ENCODE measurements at regions not wholly inside any gene's neighbourhood (a gene's known extent, or its start where the extent isn't known, plus 50 kb on each side); places are given as distances from the start of the nearest gene placed in this dataset.

GRCh38 chr3:21297304-21297703, 453.7 kb downstream of the ZNF385D start:
- Histone ChIP-seq H3K4me1 (no peaks in the 10 kb centered on the region), H3K36me3 (no peaks in the 10 kb centered on the region)
- no peak overlapping the region for H3K27ac Mint-ChIP-seq

GRCh38 chr3:21294768-21295167, 456.2 kb downstream of the ZNF385D start:
- peaks cover 3% of the 10 kb centered on the region for H3K9me3 Mint-ChIP-seq
- H3K79me2 ChIP-seq (ENCODE audit: low read depth): no peaks in the 10 kb centered on the region
- no peak overlapping the region for H2AFZ ChIP-seq (replicated peaks)
- H3K9me3 ChIP-seq (ENCODE audit: low read depth): no peaks in the 10 kb centered on the region
- no peaks in the 10 kb centered on the region for H4K20me1 ChIP-seq (ENCODE audit: low read depth)
- DNase-seq (ENCODE audit: low spot score): no peak
- H3K4me2 ChIP-seq: no peak overlapping the region
- H3K4me3 Mint-ChIP-seq: no peak overlapping the region
- H3K27ac ChIP-seq: no peak overlapping the region
- H3K9ac ChIP-seq: no peak overlapping the region
- H3K36me3 ChIP-seq: no peaks in the 10 kb centered on the region
- no peak overlapping the region for H3K4me3 ChIP-seq
- H3K4me1 Mint-ChIP-seq: no peaks in the 10 kb centered on the region
- no peaks in the 10 kb centered on the region for H3F3A ChIP-seq (ENCODE audit: low read depth)
- H3K27ac Mint-ChIP-seq: no peak overlapping the region
- H3K36me3 Mint-ChIP-seq: no peaks in the 10 kb centered on the region
- H3K27me3 Mint-ChIP-seq (ENCODE audit: insufficient read depth, low read depth): no peaks in the 10 kb centered on the region
- no peaks in the 10 kb centered on the region for H3K27me3 ChIP-seq
- no peaks in the 10 kb centered on the region for H3K4me1 ChIP-seq
- TF ChIP-seq EZH2phosphoT487 (IDR thresholded peaks at IDR 0.05): no peak
- no peak for TF ChIP-seq CTCF (IDR thresholded peaks at IDR 0.05)

More at GRCh38 chr3:21297304-21297703, 453.7 kb downstream of the ZNF385D start:
- Histone ChIP-seq H3K27ac (no peak overlapping the region), H3F3A (ENCODE audit: low read depth) (no peaks in the 10 kb centered on the region), H2AFZ (replicated peaks) (no peak overlapping the region), H3K9me3 (ENCODE audit: low read depth) (no peaks in the 10 kb centered on the region), H4K20me1 (ENCODE audit: low read depth) (no peaks in the 10 kb centered on the region), H3K4me3 (no peak overlapping the region), H3K4me2 (no peak overlapping the region), H3K9ac (no peak overlapping the region), H3K79me2 (ENCODE audit: low read depth) (no peaks in the 10 kb centered on the region), H3K27me3 (no peaks in the 10 kb centered on the region)
- TF ChIP-seq EZH2phosphoT487 (IDR thresholded peaks at IDR 0.05) (no peak), EZH2 (IDR thresholded peaks at IDR 0.05) (no peak), CTCF (IDR thresholded peaks at IDR 0.05) (peak; percentile 23)
- peaks cover 2% of the 10 kb centered on the region for H3K27me3 Mint-ChIP-seq (ENCODE audit: insufficient read depth, low read depth)
- no peak overlapping the region for H3K4me3 Mint-ChIP-seq
- DNase-seq (ENCODE audit: low spot score): no peak
- H3K4me1 Mint-ChIP-seq: no peaks in the 10 kb centered on the region
- H3K9me3 Mint-ChIP-seq: peaks cover 3% of the 10 kb centered on the region
- no peaks in the 10 kb centered on the region for H3K36me3 Mint-ChIP-seq

GRCh38 chr3:21292971-21293370, 458.0 kb downstream of the ZNF385D start:
- no peaks in the 10 kb centered on the region for H3K27me3 ChIP-seq
- Mint-ChIP-seq H3K9me3 (no peaks in the 10 kb centered on the region), H3K4me1 (no peaks in the 10 kb centered on the region), H3K27me3 (ENCODE audit: insufficient read depth, low read depth) (no peaks in the 10 kb centered on the region), H3K36me3 (no peaks in the 10 kb centered on the region), H3K4me3 (no peak overlapping the region), H3K27ac (no peak overlapping the region)
- no peaks in the 10 kb centered on the region for H3F3A ChIP-seq (ENCODE audit: low read depth)
- H3K4me2 ChIP-seq: no peak overlapping the region
- H4K20me1 ChIP-seq (ENCODE audit: low read depth): no peaks in the 10 kb centered on the region
- no peak for DNase-seq (ENCODE audit: low spot score)
- TF ChIP-seq CTCF (IDR thresholded peaks at IDR 0.05) (no peak), EZH2phosphoT487 (IDR thresholded peaks at IDR 0.05) (no peak), EZH2 (IDR thresholded peaks at IDR 0.05) (no peak)
- no peaks in the 10 kb centered on the region for H3K4me1 ChIP-seq
- H2AFZ ChIP-seq (replicated peaks): no peak overlapping the region
- H3K4me3 ChIP-seq: no peak overlapping the region
- H3K9me3 ChIP-seq (ENCODE audit: low read depth): no peaks in the 10 kb centered on the region
- no peak overlapping the region for H3K9ac ChIP-seq
- H3K79me2 ChIP-seq (ENCODE audit: low read depth): no peaks in the 10 kb centered on the region
- H3K36me3 ChIP-seq: no peaks in the 10 kb centered on the region
- H3K27ac ChIP-seq: no peak overlapping the region
